Tibial artery (tissue), 4 donors: ENCODE measurements at regions not wholly inside any gene's neighbourhood (a gene's known extent, or its start where the extent isn't known, plus 50 kb on each side); places are given as distances from the start of the nearest gene placed in this dataset.
"Not testable (repeated sequence)": the region's sequence is repeated elsewhere in the genome, so short reads cannot be mapped to it uniquely, and the experiment has no call there.

Experiments used
- DNase-seq, 2 donors: peaks; one replicate each; pipeline ENCODE4 v3.0.0-alpha.2; 2019
- H3K27ac ChIP-seq, 2 donors: fragments of 200-600 bp; sonication (generic) in 1 of 2; 1 replicate in 1 of 2; 2 replicates in 1 of 2; pipeline ENCODE4 v1.5.1; 2018 to 2019; ENCODE audit warnings: mild to moderate bottlenecking in 1 of 2
- H3K27me3 ChIP-seq, 2 donors: fragments of 200-600 bp; sonication (generic) in 1 of 2; one replicate each; pipeline versions ENCODE4 v1.5.1 to v1.6.0; 2016 to 2019
- H3K36me3 ChIP-seq, 3 donors: fragments of 200-600 bp; sonication (generic) in 2 of 3; one replicate each; pipeline ENCODE4 v1.5.1; 2016 to 2019; ENCODE audit warnings: mild to moderate bottlenecking in 2 of 3
- H3K4me1 ChIP-seq, 4 donors: fragments of 200-600 bp; sonication (generic) in 2 of 4; 1 replicate in 3 of 4; 2 replicates in 1 of 4; pipeline ENCODE4 v1.5.1; 2016 to 2019
- H3K4me3 ChIP-seq, 2 donors: fragments of 200-600 bp; sonication (generic) in 1 of 2; 1 replicate in 1 of 2; 2 replicates in 1 of 2; pipeline ENCODE4 v1.5.1; 2018 to 2019; ENCODE audit warnings: mild to moderate bottlenecking in 2 of 2
- H3K9me3 ChIP-seq, 3 donors: fragments of 200-600 bp; sonication (generic) in 1 of 3; one replicate each; pipeline ENCODE4 v1.5.1; 2016 to 2019
- intact Hi-C: fragments of 100-400 bp; cut with DNase I; formaldehyde crosslinking; loops from one replicate; pipeline ENCODE4 v1.15.0; 2023; ENCODE audit warnings: low total_unique reads
- TF ChIP-seq, protein P1 (sequence below), 2 experiments: fragments of 200-600 bp in 1 of 2; fragments of 450-650 bp in 1 of 2; IDR thresholded peaks; one replicate each; pipeline ENCODE4 v1.5.1; 2017 to 2019; ENCODE audit warnings: antibody characterized with exemption in 2 of 2, mild to moderate bottlenecking in 1 of 2, moderate library complexity in 1 of 2

DNA sequence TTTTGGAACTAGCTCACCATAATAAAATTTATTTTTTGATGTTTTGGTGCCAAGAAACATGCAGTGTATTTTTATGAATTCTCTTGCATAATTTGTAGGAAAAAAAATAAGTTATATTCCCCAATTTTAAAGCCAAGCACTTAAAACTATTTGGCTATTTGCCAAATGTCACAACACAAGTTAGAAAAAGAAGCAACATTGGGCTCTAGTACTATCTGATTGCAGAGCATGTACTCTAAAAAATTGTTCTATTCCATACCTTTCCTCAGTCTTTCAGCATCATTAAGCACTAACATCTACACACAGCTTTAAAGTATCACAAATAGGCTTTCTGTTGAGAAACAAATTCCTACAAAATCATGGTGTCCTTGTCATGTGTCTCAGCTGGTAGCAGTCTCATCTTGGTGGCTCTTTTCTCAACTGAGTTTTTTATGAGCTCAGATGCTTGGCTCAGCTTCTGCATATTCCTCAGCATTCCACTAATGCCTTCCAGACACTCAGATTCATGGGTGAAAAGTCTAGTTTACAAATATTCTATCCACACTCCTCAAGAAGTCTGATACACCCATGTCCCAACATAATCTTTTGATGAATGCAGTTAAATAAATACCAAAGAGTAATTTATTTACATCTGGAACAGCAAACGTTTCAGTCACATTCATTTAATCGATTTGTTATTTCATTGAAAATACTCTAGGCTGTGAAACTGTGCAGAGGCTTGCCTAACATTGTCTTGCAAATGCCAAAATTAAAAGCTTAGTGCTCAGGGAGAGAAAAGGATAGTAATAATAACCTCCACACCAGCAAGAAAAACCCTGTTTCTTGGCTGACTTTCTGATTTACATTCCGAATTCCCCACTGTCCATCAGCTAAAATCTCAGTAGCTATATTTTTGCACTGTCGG is 2209.9 kb downstream of the PCDH7 start:
- no peaks in the 10 kb centered on the region for H3K36me3 ChIP-seq
- H3K27ac ChIP-seq: no peak overlapping the region
- no peak for DNase-seq
- TF ChIP-seq, protein P1, sequence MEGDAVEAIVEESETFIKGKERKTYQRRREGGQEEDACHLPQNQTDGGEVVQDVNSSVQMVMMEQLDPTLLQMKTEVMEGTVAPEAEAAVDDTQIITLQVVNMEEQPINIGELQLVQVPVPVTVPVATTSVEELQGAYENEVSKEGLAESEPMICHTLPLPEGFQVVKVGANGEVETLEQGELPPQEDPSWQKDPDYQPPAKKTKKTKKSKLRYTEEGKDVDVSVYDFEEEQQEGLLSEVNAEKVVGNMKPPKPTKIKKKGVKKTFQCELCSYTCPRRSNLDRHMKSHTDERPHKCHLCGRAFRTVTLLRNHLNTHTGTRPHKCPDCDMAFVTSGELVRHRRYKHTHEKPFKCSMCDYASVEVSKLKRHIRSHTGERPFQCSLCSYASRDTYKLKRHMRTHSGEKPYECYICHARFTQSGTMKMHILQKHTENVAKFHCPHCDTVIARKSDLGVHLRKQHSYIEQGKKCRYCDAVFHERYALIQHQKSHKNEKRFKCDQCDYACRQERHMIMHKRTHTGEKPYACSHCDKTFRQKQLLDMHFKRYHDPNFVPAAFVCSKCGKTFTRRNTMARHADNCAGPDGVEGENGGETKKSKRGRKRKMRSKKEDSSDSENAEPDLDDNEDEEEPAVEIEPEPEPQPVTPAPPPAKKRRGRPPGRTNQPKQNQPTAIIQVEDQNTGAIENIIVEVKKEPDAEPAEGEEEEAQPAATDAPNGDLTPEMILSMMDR (IDR thresholded peaks at IDR 0.05): no peak
- no peak overlapping the region for H3K4me3 ChIP-seq
- no peaks in the 10 kb centered on the region for H3K9me3 ChIP-seq
- H3K4me1 ChIP-seq: peaks cover 0 to 9% (median 4%) of the 10 kb centered on the region in 4 donors
- H3K27me3 ChIP-seq: no peaks in the 10 kb centered on the region
- intact Hi-C loops: no loop called here

DNA sequence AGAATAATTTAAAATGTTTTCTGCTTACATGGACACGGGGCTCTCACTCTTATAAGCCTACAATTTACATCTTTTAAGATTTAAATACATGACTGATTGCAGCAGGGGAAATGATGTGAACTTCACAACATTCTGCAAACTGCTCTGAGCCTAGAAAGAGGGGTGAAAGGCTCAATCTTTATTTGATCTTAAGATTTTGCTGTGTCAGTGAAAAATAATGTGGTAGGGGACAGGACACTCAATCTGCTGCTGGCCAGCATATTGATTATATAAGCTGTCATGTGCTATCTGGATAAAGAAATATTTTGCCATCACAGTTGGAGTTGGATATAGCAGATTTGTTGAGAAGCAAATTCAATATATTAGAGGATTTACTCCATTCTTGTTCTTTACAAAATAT is 2210.5 kb downstream of the PCDH7 start:
- intact Hi-C loops: no loop called here

DNA sequence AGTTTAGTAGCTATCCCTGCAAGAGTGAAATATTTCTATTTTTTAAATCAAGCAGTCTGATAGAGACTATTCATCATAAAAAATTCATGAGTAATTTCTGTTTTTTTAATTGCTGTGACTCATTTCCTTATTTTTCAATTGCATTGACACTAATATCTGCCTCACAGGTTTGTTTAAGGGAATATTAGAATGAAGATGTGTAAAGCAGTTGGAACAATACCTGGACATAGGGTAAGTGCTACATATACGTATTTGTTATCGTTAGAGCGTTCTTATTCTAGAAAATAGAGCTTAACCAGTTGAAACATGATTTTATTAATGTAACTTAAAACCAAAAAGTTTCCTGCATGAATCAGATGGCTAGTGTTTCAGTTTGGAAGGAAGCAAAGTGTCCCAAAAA is 2211.3 kb downstream of the PCDH7 start:
- intact Hi-C loops: no loop called here
- Histone ChIP-seq H3K27ac (no peak overlapping the region), H3K9me3 (no peaks in the 10 kb centered on the region), H3K4me1 (peaks cover 0 to 9% (median 4%) of the 10 kb centered on the region in 4 donors), H3K4me3 (no peak overlapping the region), H3K27me3 (no peaks in the 10 kb centered on the region), H3K36me3 (no peaks in the 10 kb centered on the region)
- TF ChIP-seq, protein P1 (IDR thresholded peaks at IDR 0.05): no peak
- DNase-seq: no peak

More for the DNA sequence above, 2210.5 kb downstream of the PCDH7 start:
- Histone ChIP-seq H3K9me3 (no peaks in the 10 kb centered on the region), H3K36me3 (no peaks in the 10 kb centered on the region), H3K27me3 (no peaks in the 10 kb centered on the region), H3K4me1 (peaks cover 0 to 9% (median 4%) of the 10 kb centered on the region in 4 donors), H3K4me3 (no peak overlapping the region), H3K27ac (no peak overlapping the region)
- TF ChIP-seq, protein P1 (IDR thresholded peaks at IDR 0.05): no peak
- DNase-seq: no peak

DNA sequence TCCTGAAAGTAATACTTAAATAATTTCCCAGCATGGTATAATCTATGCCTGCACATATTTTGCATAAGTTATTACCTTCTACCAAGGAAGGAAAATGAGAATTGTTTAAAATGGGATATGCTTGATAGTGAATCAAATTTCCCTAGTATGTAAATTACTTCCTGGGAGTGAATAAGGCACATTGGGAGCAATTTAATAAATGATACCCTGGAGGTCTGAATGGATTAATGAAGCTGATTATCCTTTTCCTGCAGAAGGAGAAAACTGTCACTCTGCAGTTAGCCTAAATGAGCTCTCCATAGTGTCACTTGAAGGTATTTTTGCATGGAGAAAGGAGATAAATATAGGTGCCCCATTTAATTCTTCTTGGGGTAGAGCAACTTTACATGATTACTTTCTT is 2212.0 kb downstream of the PCDH7 start:
- Histone ChIP-seq H3K4me1 (peaks cover 0 to 9% (median 4%) of the 10 kb centered on the region in 4 donors), H3K27me3 (no peaks in the 10 kb centered on the region), H3K9me3 (no peaks in the 10 kb centered on the region), H3K4me3 (no peak overlapping the region), H3K27ac (no peak overlapping the region), H3K36me3 (no peaks in the 10 kb centered on the region)
- intact Hi-C loops: no loop called here
- TF ChIP-seq, protein P1 (IDR thresholded peaks at IDR 0.05): no peak
- no peak for DNase-seq

DNA sequence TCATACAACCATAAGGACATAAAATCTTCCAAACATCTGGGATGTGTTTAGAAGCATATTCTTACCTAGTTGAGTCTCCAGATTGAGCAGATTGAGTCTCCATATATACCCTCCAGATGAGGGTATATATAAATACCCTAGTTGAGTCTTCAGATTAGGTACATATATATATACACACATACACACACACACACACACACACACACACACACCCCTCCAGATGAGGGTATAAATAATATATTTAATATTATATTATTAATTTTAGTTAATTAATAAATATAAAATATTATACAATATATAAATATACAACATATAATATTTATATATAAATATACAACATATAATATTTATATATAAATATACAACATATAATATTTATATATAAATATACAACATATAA is 2219.1 kb downstream of the PCDH7 start:
- H3K36me3 ChIP-seq, DNase-seq, H3K9me3 ChIP-seq, H3K27me3 ChIP-seq, intact Hi-C loops, H3K4me3 ChIP-seq, H3K4me1 ChIP-seq, H3K27ac ChIP-seq: not testable (repeated sequence)

DNA sequence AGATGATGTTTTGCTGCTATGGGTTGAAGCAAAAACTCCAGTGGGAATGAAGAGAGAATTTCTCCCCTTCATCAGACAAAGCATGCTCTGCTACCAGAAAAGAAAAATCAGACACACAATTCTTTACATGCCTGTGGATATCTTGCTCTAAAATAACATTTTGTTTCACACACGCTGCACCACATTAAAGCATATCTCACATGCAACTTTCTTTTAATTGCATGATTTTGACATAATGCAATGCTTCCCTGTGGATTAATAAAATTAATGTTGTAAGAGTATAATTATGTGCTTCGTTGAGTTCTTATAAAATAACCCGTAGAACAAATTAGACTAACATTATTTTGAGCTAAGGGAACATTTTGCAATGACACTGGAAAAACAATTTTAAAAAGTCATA is 2230.7 kb downstream of the PCDH7 start:
- Histone ChIP-seq H3K9me3 (no peaks in the 10 kb centered on the region), H3K4me1 (no peaks in the 10 kb centered on the region), H3K4me3 (no peak overlapping the region), H3K27ac (no peak overlapping the region), H3K36me3 (no peaks in the 10 kb centered on the region), H3K27me3 (no peaks in the 10 kb centered on the region)
- no peak for DNase-seq
- intact Hi-C loops: no loop called here
- TF ChIP-seq, protein P1 (IDR thresholded peaks at IDR 0.05): no peak
